GM12878 (cell line): ENCODE measurements at regions not wholly inside any gene's neighbourhood (a gene's known extent, or its start where the extent isn't known, plus 50 kb on each side); places are given as distances from the start of the nearest gene placed in this dataset.

Experiments used
- ATAC-seq: fragments of 200-7000 bp; cut with Tn5 transposase; 3 replicates; pipeline ENCODE4 v1.9.1; 2020; ENCODE audit warnings: mild to moderate bottlenecking, moderate library complexity
- BruUV-seq: library from RNA; stranded (reverse); fragments of 400-500 nt; replicated peaks from 2 replicates; lab custom pipeline; 2021; lab: Mats Ljungman, UMichigan
- CTCF ChIA-PET: fragments of 300-600 bp; sonication (Branson Sonifier 250); formaldehyde crosslinking; extraction: SDS; loops from one replicate; lab custom pipeline; 2021; ENCODE audit warnings: inconsistent platforms; lab: Yijun Ruan, JAX
- POLR2A ChIA-PET: fragments of 350-600 bp; formaldehyde crosslinking; extraction: SDS; loops from one replicate; lab custom pipeline; 2021; ENCODE audit warnings: inconsistent platforms; lab: Charles Lee
- RAD21 ChIA-PET: fragments of 300-600 bp; sonication (Branson Sonifier 250); formaldehyde crosslinking; loops from one replicate; lab custom pipeline; 2023; ENCODE audit warnings: antibody characterized with exemption; ENCODE audit not compliant: unreplicated experiment; lab: Charles Lee
- SMC1A ChIA-PET: fragments of 300-600 bp; sonication (Branson Sonifier 250); formaldehyde crosslinking; loops from one replicate; lab custom pipeline; 2023; ENCODE audit not compliant: unreplicated experiment, uncharacterized antibody; lab: Charles Lee
- DNase-seq: peaks from one replicate; pipeline ENCODE4 v3.0.0-alpha.2; 2011; ENCODE audit warnings: low read depth, low spot score
- FAIRE-seq: peaks from 3 replicates; lab custom pipeline; 2011; peaks lifted over from hg19 to GRCh38; lab: Jason Lieb, UNC
- H2AFZ ChIP-seq: 2 replicates; pipeline ENCODE4 v1.6.0; 2011; ENCODE audit warnings: low read depth, low read length, control low read depth; ENCODE audit not compliant: control insufficient read depth
- H3K27ac ChIP-seq: 2 replicates; pipeline ENCODE4 v1.5.1; 2011; ENCODE audit warnings: control low read depth; ENCODE audit not compliant: control insufficient read depth, insufficient read depth
- H3K27me3 ChIP-seq, 2 experiments: replicated peaks in 1 of 2; 2 replicates each; pipeline versions ENCODE4 v1.6.0 to v1.6.1; 2011; ENCODE audit warnings: low read length in 1 of 2; ENCODE audit not compliant: control insufficient read depth in 2 of 2, insufficient read depth in 2 of 2
- H3K36me3 ChIP-seq, 2 experiments: 2 replicates each; pipeline ENCODE4 v1.5.1; 2011; ENCODE audit warnings: low read length in 1 of 2; ENCODE audit not compliant: control insufficient read depth in 2 of 2, insufficient read depth in 2 of 2
- H3K4me1 ChIP-seq: 2 replicates; pipeline ENCODE4 v1.6.1; 2011; ENCODE audit warnings: mild to moderate bottlenecking, low read length, moderate library complexity, mixed read lengths; ENCODE audit not compliant: control insufficient read depth, insufficient read depth
- H3K4me2 ChIP-seq: 2 replicates; pipeline ENCODE4 v1.6.0; 2011; ENCODE audit warnings: control low read depth; ENCODE audit not compliant: control insufficient read depth, insufficient read depth
- H3K4me3 ChIP-seq: fragments of 200-600 bp; sonication (generic); 2 replicates; pipeline ENCODE4 v1.5.1; 2016
- H3K79me2 ChIP-seq: 2 replicates; pipeline ENCODE4 v1.6.0; 2011; ENCODE audit warnings: low read length; ENCODE audit not compliant: control insufficient read depth, insufficient read depth
- H3K9ac ChIP-seq: 2 replicates; pipeline ENCODE4 v1.8.0; 2011; ENCODE audit warnings: low read length, control low read depth, mixed read lengths; ENCODE audit not compliant: control insufficient read depth, insufficient read depth
- H3K9me3 ChIP-seq: replicated peaks from 3 replicates; pipeline ENCODE4 v1.5.1; 2011; ENCODE audit warnings: mild to moderate bottlenecking, low read length; ENCODE audit not compliant: control insufficient read depth, insufficient read depth
- H4K20me1 ChIP-seq: 2 replicates; pipeline ENCODE4 v1.6.0; 2011; ENCODE audit not compliant: control insufficient read depth, insufficient read depth
- CHD2 ChIP-seq: IDR thresholded peaks from 2 replicates; pipeline ENCODE4 v1.6.1; 2011; ENCODE audit warnings: low read depth, low read length, improper control_type of control experiment, borderline replicate concordance
- E2F4 ChIP-seq: IDR thresholded peaks from 2 replicates; pipeline ENCODE4 v1.6.1; 2012; ENCODE audit warnings: low read depth, low read length, improper control_type of control experiment
- EZH2 ChIP-seq: IDR thresholded peaks from 2 replicates; pipeline ENCODE4 v1.6.1; 2012; ENCODE audit warnings: low read depth, mild to moderate bottlenecking, control low read depth, inconsistent platforms, low read length, borderline replicate concordance; ENCODE audit not compliant: control insufficient read depth
- HCFC1 ChIP-seq: fragments of 150-350 bp; IDR thresholded peaks from 2 replicates; pipeline ENCODE4 v1.6.1; 2014; ENCODE audit warnings: low read length
- MEF2B ChIP-seq: fragments of 450-650 bp; IDR thresholded peaks from 2 replicates; pipeline ENCODE4 v1.6.1; 2018; ENCODE audit warnings: mild to moderate bottlenecking, moderate library complexity; ENCODE audit not compliant: partially characterized antibody, poor library complexity, severe bottlenecking
- MTA2 ChIP-seq: fragments of 450-650 bp; IDR thresholded peaks from 2 replicates; pipeline ENCODE4 v1.6.1; 2016; ENCODE audit warnings: low read depth, mild to moderate bottlenecking, moderate library complexity
- MXI1 ChIP-seq: fragments of 150-350 bp; IDR thresholded peaks from 2 replicates; pipeline ENCODE4 v1.6.1; 2011; ENCODE audit warnings: low read depth, mild to moderate bottlenecking, inconsistent platforms, low read length, improper control_type of control experiment
- PML ChIP-seq: IDR thresholded peaks from 2 replicates; pipeline ENCODE4 v1.6.1; 2012; ENCODE audit warnings: low read length, inconsistent platforms
- RB1 ChIP-seq: fragments of 450-650 bp; formaldehyde crosslinking; IDR thresholded peaks from 2 replicates; pipeline ENCODE4 v1.6.1; 2017; ENCODE audit warnings: mild to moderate bottlenecking, borderline replicate concordance
- RFX5 ChIP-seq: IDR thresholded peaks from 2 replicates; pipeline ENCODE4 v1.6.1; 2011; ENCODE audit warnings: low read depth, low read length, improper control_type of control experiment
- SMAD5 ChIP-seq: IDR thresholded peaks from 2 replicates; pipeline ENCODE4 v1.6.1; 2016; ENCODE audit warnings: antibody characterized with exemption, low read depth
- TARDBP ChIP-seq: IDR thresholded peaks from 2 replicates; pipeline ENCODE4 v1.6.1; 2016; ENCODE audit warnings: borderline replicate concordance
- ZNF207 ChIP-seq: fragments of 450-650 bp; IDR thresholded peaks from 2 replicates; pipeline ENCODE4 v1.6.1; 2014; ENCODE audit warnings: antibody characterized with exemption, mild to moderate bottlenecking, borderline replicate concordance
- WGBS: methylation state at CpG from one replicate; pipeline ENCODE4 v1.1.6; 2016; ENCODE audit warnings: low lambda C conversion rate; ENCODE audit not compliant: insufficient replicate concordance, insufficient coverage; ENCODE audit errors: missing lambda C conversion rate; 5-methylcytosine and 5-hydroxymethylcytosine counted together
- in situ Hi-C: fragments of 300-500 bp; cut with MboI; formaldehyde crosslinking; loops from 9 replicates; pipeline ENCODE4 v1.14.3; 2018; ENCODE audit warnings: mixed read lengths
- intact Hi-C: fragments of 100-400 bp; cut with micrococcal nuclease; formaldehyde crosslinking; loops from one replicate; pipeline ENCODE4 v1.14.2; 2022; ENCODE audit not compliant: unreplicated experiment
- TF ChIP-seq, protein P1 (sequence below): IDR thresholded peaks from 2 replicates; pipeline ENCODE4 v1.6.1; 2012; ENCODE audit warnings: mild to moderate bottlenecking, low read depth, low read length
- TF ChIP-seq, protein P2 (sequence below): IDR thresholded peaks from 2 replicates; pipeline ENCODE4 v1.6.1; 2011; ENCODE audit warnings: low read depth, low read length, improper control_type of control experiment, borderline replicate concordance

GRCh38 chr10:128400564-128400963, 274.3 kb upstream of the MKI67 start (continued):
- TF ChIP-seq, protein P1, sequence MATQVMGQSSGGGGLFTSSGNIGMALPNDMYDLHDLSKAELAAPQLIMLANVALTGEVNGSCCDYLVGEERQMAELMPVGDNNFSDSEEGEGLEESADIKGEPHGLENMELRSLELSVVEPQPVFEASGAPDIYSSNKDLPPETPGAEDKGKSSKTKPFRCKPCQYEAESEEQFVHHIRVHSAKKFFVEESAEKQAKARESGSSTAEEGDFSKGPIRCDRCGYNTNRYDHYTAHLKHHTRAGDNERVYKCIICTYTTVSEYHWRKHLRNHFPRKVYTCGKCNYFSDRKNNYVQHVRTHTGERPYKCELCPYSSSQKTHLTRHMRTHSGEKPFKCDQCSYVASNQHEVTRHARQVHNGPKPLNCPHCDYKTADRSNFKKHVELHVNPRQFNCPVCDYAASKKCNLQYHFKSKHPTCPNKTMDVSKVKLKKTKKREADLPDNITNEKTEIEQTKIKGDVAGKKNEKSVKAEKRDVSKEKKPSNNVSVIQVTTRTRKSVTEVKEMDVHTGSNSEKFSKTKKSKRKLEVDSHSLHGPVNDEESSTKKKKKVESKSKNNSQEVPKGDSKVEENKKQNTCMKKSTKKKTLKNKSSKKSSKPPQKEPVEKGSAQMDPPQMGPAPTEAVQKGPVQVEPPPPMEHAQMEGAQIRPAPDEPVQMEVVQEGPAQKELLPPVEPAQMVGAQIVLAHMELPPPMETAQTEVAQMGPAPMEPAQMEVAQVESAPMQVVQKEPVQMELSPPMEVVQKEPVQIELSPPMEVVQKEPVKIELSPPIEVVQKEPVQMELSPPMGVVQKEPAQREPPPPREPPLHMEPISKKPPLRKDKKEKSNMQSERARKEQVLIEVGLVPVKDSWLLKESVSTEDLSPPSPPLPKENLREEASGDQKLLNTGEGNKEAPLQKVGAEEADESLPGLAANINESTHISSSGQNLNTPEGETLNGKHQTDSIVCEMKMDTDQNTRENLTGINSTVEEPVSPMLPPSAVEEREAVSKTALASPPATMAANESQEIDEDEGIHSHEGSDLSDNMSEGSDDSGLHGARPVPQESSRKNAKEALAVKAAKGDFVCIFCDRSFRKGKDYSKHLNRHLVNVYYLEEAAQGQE: no peak
- no peak for TF ChIP-seq HCFC1
- TF ChIP-seq MXI1: no peak
- TF ChIP-seq SMAD5: no peak
- TF ChIP-seq ZNF207: no peak
- no peak for TF ChIP-seq E2F4
- TF ChIP-seq EZH2: no peak
- TF ChIP-seq, all 136 proteins: peak for 0

GRCh38 chr10:128405450-128405849, 279.2 kb upstream of the MKI67 start:
- DNase-seq (no peak), ATAC-seq (no peak)
- no peaks in the 10 kb centered on the region for H3K36me3 ChIP-seq
- H3K79me2 ChIP-seq: no peaks in the 10 kb centered on the region
- TF ChIP-seq PML (no peak), MTA2 (no peak), RB1 (no peak), RFX5 (no peak), CHD2 (no peak), MEF2B (no peak), TARDBP (no peak)
- TF ChIP-seq, protein P1: no peak
- TF ChIP-seq, protein P2, sequence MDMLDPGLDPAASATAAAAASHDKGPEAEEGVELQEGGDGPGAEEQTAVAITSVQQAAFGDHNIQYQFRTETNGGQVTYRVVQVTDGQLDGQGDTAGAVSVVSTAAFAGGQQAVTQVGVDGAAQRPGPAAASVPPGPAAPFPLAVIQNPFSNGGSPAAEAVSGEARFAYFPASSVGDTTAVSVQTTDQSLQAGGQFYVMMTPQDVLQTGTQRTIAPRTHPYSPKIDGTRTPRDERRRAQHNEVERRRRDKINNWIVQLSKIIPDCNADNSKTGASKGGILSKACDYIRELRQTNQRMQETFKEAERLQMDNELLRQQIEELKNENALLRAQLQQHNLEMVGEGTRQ: no peak
- TF ChIP-seq, all 136 proteins: peak for 0
- SMC1A ChIA-PET: no interaction called here
- no peak overlapping the region for H3K4me3 ChIP-seq
- no peaks in the 10 kb centered on the region for H3K4me1 ChIP-seq
- no peak overlapping the region for H3K9ac ChIP-seq
- H2AFZ ChIP-seq: no peak overlapping the region
- H3K27me3 ChIP-seq: no peaks in the 10 kb centered on the region
- H3K9me3 ChIP-seq: no peaks in the 10 kb centered on the region
- no TSS peak for BruUV-seq
- FAIRE-seq: no peak
- RAD21 ChIA-PET: no interaction called here
- 6% methylated on average over 8 of the region's 8 CpGs for WGBS
- H3K4me2 ChIP-seq: no peak overlapping the region
- CTCF ChIA-PET: no interaction called here
- intact Hi-C loops (no loop called here), in situ Hi-C loops (no loop called here)
- POLR2A ChIA-PET: no interaction called here
- H4K20me1 ChIP-seq: no peaks in the 10 kb centered on the region
- H3K27ac ChIP-seq: no peak overlapping the region
